ENCODE measurements at regions not wholly inside any gene's neighbourhood (a gene's known extent, or its start where the extent isn't known, plus 50 kb on each side); places are given as distances from the start of the nearest gene placed in this dataset.

DNA sequence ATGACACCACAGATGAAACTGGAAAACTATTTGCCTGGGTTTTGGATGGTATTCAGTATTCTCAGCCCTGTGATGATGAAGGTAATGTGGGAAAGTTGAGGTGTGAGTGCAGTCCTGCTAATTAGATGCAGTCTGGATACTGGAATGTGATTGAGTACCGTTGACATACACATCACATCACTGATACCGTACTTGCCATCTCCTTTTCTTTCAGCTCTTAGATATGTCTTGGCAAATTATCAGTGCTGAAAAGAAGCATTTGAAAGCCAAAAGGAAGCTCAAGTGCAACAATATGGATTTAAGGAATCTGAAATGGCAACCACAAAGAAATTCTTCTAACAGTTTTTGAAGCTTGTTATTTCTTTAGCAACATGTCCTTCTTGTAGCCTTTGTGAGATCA, 381.4 kb upstream of the TGFBR2 start:
- H3K4me1 ChIP-seq, result peaks cover 7 to 13% of the 10 kb centered on the region in 2 donors
- WGBS, 2 donors, result 89 to 94% methylated on average over 2 of the region's 2 CpGs
- TF ChIP-seq CTCF (IDR thresholded peaks at IDR 0.05), result no peak
- no peak for TF ChIP-seq POLR2A (IDR thresholded peaks at IDR 0.05)
- H3K27ac ChIP-seq, result no peak overlapping the region
- no peaks in the 10 kb centered on the region for H3K27me3 ChIP-seq
- no peak overlapping the region for H3K4me3 ChIP-seq (replicated peaks in 1 of 3)
- intact Hi-C loops (cut with DNase I), result no loop called here
- H3K36me3 ChIP-seq, result no peaks in the 10 kb centered on the region
- DNase-seq, result no peak
- no peaks in the 10 kb centered on the region for H3K9me3 ChIP-seq

- intact Hi-C loops (cut with DNase I), result no loop called here
- H3K27me3 ChIP-seq, result no peaks in the 10 kb centered on the region
- no peaks in the 10 kb centered on the region for H3K36me3 ChIP-seq
- 85 to 88% methylated on average over 7 of the region's 7 CpGs for WGBS, 2 donors
- no peak overlapping the region for H3K27ac ChIP-seq
- DNase-seq, result no peak
- peaks cover 7 to 19% of the 10 kb centered on the region in 2 donors for H3K4me1 ChIP-seq
- TF ChIP-seq POLR2A (IDR thresholded peaks at IDR 0.05), result no peak
- TF ChIP-seq CTCF (IDR thresholded peaks at IDR 0.05), result no peak
- no peaks in the 10 kb centered on the region for H3K9me3 ChIP-seq
- H3K4me3 ChIP-seq (replicated peaks in 1 of 3), result no peak overlapping the region
Observed at GRCh38 chr3:30226601-30227151, 379.7 kb upstream of the TGFBR2 start.

- Histone ChIP-seq H3K36me3 (no peaks in the 10 kb centered on the region), H3K4me3 (replicated peaks in 1 of 3) (no peak overlapping the region), H3K27me3 (no peaks in the 10 kb centered on the region), H3K4me1 (peaks cover 7 to 23% of the 10 kb centered on the region in 2 donors), H3K27ac (peak overlapping the region in 2 of 3 donors; percentile 51 to 65), H3K9me3 (no peaks in the 10 kb centered on the region)
- DNase-seq, result no peak
- WGBS, 2 donors, result 56 to 64% methylated on average over 2 of the region's 2 CpGs
- TF ChIP-seq CTCF (IDR thresholded peaks at IDR 0.05) (no peak), POLR2A (IDR thresholded peaks at IDR 0.05) (no peak)
- intact Hi-C loops (cut with DNase I), result no loop called here
Observed at GRCh38 chr3:30227571-30228301, 378.7 kb upstream of the TGFBR2 start.

- H3K36me3 ChIP-seq, result no peaks in the 10 kb centered on the region
- H3K4me3 ChIP-seq (replicated peaks in 1 of 3), result no peak overlapping the region
- intact Hi-C loops (cut with DNase I), result no loop called here
- no peaks in the 10 kb centered on the region for H3K27me3 ChIP-seq
- DNase-seq, result no peak
- H3K4me1 ChIP-seq, result peaks cover 7 to 23% of the 10 kb centered on the region in 2 donors
- H3K27ac ChIP-seq, result peak overlapping the region in 2 of 3 donors; percentile 37 to 51
- no peaks in the 10 kb centered on the region for H3K9me3 ChIP-seq
- no peak for TF ChIP-seq POLR2A (IDR thresholded peaks at IDR 0.05)
- TF ChIP-seq CTCF (IDR thresholded peaks at IDR 0.05), result no peak
- WGBS, 2 donors, result 93 to 95% methylated on average over 2 of the region's 2 CpGs
Observed at GRCh38 chr3:30228302-30228631, 378.1 kb upstream of the TGFBR2 start.
